ENCODE measurements at regions not wholly inside any gene's neighbourhood (a gene's known extent, or its start where the extent isn't known, plus 50 kb on each side); places are given as distances from the start of the nearest gene placed in this dataset.

DNA sequence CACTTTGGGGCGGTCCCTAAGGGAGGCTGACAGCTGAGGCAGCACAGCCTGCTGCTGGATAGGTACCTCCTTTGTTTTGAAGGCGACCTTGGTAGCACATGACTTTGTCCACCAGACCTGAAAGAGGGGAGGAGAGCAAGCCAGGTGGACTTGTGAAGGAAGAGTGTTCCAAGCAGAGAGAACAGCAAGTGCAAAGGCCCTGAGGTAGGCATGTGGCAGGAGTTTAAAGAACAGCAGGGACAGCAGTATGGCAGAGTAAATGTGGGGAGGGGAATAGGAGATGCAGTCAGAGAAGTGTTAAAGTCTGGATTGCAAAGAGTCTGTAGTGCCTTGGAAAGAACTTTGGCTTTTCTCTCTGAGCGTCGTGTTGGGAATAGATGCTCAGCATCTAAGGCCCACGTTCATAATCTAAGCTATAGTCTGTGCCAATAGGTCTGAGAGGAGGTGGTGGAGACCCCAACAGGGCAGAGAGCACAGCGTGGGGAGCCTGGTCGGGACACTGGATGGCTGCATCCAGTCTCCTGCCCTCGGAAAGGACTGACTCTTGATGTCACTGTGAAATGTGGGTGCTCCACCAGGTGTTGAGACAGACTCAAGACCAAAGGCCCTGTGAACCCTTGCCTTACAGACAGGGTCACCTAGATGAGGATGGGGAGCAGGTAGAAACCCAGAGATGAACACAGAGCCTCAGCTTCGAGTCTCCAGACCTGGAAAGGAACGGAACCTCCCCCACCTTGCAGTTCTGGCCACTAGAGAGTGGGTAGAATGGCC is 242.1 kb upstream of the PWP1 start:
- DNase-seq (ENCODE audit: low read depth in 2 of 2) = no peak

- DNase-seq (ENCODE audit: low read depth in 2 of 2) = no peak
Observed at GRCh38 chr12:107444771-107445170, 240.8 kb upstream of the PWP1 start.

- no peak for DNase-seq (ENCODE audit: low read depth in 2 of 2)
Observed at GRCh38 chr12:107446476-107446875, 239.1 kb upstream of the PWP1 start.

GRCh38 chr12:107447336-107447735 is 238.3 kb upstream of the PWP1 start:
- no peak for DNase-seq (ENCODE audit: low read depth in 2 of 2)

- no peak for DNase-seq (ENCODE audit: low read depth in 2 of 2)
Observed at GRCh38 chr12:107448198-107448597, 237.4 kb upstream of the PWP1 start.

- DNase-seq (ENCODE audit: low read depth in 2 of 2) = no peak
Observed at GRCh38 chr12:107449891-107450290, 235.7 kb upstream of the PWP1 start.

- DNase-seq (ENCODE audit: low read depth in 2 of 2) = no peak
Observed at GRCh38 chr12:107450541-107450940, 235.1 kb upstream of the PWP1 start.

DNA sequence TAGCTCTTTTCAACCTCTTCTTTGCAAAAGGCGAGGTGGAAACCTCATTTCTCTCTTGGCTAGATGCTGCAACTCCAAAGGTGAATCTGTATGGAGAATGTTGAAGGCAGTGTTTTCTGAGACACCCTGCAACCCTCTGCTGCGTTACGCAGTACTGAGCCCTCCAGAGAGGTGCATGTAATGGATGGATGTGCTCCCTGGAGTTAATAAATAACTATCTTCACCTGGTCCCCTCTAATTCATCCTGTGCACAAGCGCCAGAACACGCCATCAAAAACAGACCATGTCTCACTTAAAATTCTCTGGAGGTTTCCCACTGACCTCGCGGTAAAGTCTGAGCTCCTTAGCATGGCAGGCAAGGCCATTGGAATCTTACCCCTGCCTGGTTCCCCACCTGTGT is 234.4 kb upstream of the PWP1 start:
- DNase-seq (ENCODE audit: low read depth in 2 of 2) = no peak

DNA sequence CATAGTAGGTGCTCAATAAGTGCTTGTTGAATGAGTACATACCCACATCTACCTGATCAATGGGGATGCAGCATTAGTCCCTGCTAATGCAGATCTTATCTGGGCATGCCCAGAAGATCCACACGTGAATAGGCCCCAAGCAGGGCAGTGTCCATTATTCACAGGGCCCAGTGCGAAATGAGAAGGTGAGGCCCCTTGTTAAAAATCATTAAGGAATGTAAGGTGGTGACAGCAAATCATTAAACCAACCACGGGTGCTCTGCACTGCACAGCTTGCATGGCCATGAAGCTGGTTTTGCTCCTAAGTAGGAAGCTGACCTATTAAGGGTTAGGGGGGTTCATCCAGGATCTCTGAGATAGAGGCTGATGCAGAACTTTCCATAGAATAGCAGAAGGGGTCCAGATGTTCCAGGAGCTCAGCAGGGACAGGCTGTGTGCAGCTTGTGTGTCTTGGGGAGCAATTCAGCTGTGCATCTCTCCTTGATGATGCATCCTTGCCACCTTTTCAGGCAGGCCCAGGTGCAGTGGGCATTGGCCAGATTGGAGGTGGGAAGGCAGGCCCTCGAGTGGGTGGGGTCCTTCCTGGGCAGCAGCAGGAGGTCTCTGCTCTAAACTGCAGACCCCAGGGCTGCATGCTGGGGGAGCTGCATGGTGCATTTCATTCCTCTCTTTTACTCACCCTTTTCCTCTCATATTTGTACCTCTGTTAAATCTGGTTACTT is 231.3 kb upstream of the PWP1 start:
- no peak for DNase-seq (ENCODE audit: low read depth in 2 of 2)

- DNase-seq (ENCODE audit: low read depth in 2 of 2) = no peak
Observed at GRCh38 chr12:107457362-107457935, 228.2 kb upstream of the PWP1 start.

DNA sequence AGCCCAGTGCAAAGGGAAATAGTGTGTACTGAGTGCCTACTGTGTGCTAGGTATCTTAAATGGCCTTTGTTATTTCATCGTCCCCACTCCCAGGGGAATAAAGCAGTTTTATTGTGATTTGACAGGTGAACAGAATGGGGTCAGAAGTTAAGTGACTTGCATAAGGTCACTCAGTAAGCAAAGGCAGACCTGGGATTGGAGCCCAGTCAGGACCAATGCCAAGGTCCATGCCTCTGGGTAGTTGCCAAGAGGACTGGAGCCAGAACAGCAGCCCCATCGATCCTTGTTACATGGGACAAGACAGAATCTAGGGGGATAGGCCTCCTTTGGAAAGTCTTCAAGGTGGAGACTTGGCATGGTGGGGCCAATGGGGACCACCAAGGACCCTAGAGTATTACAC is 227.4 kb upstream of the PWP1 start:
- DNase-seq (ENCODE audit: low read depth in 2 of 2) = no peak

GRCh38 chr12:107458990-107459389 is 226.6 kb upstream of the PWP1 start:
- no peak for DNase-seq (ENCODE audit: low read depth in 2 of 2)

DNA sequence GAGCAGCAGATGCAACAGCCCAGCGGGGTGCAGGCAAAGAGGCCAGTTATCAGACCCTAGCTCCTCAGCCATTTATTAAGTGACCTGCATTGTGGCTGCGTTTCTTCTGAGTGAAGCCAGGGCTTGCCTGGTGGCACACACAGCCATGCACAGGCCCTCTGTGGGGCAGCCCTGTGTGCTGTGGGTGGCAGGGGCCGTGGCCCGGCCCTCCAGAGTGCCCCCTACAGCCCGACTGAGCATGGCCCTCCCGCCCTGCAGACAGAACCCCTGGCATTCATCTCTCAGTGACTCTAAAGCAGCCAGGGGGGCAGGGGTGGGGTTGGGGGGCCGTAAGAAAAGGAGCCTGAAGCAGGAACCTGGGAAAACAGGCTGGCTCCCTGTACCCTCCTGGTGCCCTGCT is 226.0 kb upstream of the PWP1 start:
- no peak for DNase-seq (ENCODE audit: low read depth in 2 of 2)

- no peak for DNase-seq (ENCODE audit: low read depth in 2 of 2)
Observed at GRCh38 chr12:107461222-107461975, 224.2 kb upstream of the PWP1 start.

DNA sequence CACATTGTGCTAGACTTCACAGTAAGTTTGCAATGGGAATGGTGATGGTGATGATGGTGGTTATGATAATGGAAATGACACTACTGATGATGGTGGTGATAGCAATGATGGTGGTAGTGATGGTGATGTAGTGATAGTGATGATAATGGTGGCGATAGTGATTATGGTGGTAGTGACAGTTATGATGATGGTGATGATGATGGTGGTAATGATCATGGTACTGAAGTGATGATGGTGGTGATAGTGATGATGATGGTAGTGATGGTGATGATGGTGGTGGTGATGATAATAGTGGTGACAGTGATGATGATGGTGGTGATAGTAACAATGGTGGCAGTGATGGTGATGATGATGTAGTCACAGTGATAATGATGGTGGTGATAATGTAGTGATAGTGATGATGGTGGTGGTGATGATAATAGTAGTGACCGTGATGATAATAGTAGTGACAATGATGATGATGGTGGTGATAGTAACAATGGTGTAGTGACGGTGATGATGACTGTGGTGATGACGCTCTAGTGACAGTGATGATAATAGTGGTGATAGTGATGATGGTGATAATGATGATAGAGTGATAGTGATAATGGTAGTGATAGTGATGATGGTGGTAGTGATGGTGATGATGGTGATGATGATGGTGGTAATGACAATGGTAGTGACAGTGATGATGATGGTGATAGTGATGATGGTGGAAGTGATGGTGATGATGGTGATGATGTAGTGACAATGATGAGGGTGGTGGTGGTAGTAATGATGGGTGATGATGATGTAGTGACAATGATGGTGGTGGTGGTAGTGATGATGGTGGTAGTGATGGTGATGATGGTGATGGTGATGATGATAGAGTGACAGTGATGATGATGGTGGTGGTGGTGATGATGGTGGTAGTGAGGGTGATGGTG is 222.9 kb upstream of the PWP1 start:
- no peak for DNase-seq (ENCODE audit: low read depth in 2 of 2)

DNA sequence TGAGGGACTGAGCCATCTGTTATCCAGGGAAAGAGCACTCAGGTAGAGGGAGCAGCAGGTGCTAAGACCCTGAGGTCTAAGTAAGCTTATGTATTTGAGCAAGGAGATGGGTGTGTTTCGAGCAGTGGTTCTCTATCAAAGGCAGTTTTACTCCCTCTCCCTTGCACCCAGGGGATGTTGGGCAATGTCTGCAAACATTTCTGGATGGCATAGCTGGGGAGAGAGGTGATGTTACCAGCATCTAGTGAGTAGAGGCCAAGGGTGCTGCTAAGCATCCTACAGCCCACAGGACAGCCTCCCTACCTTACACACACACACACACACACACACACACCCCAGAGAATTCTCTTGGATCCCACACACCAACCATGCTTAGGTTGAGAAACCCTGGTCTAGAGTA is 221.0 kb upstream of the PWP1 start:
- DNase-seq (ENCODE audit: low read depth in 2 of 2) = no peak

- DNase-seq (ENCODE audit: low read depth in 2 of 2) = no peak
Observed at GRCh38 chr12:107465625-107466024, 220.0 kb upstream of the PWP1 start.

- no peak for DNase-seq (ENCODE audit: low read depth in 2 of 2)
Observed at GRCh38 chr12:107467716-107468115, 217.9 kb upstream of the PWP1 start.

- no peak for DNase-seq (ENCODE audit: low read depth in 2 of 2)
Observed at GRCh38 chr12:107468182-107468581, 217.4 kb upstream of the PWP1 start.

GRCh38 chr12:107469011-107469410 is 216.6 kb upstream of the PWP1 start:
- DNase-seq (ENCODE audit: low read depth in 2 of 2) = no peak

DNA sequence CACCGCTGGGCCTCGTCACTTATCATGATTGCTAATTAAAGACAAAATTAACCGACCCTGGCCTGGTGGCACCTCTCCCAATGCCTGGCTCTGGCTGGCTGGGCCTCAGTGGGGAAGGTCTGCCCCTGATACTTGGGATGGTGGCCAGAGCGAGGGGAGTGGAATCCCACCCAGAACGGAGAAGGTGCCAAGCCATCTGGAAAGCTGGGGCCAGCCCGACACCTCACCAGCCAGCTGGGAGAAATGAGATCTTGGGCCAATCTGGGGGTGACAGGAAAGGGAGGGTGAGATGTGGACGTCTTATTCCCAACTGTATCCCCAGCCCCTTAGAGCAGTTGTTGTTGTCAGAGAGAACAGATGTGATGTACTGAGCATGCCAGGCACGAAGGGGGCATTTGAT is 215.0 kb upstream of the PWP1 start:
- no peak for DNase-seq (ENCODE audit: low read depth in 2 of 2)

All from stimulated activated CD8-positive, alpha-beta memory T cell treated with anti-CD3 and anti-CD28 coated beads, Interleukin-15, amount 100 ng/mL, for 48 hours (primary cell).